Stimulated activated CD4-positive, alpha-beta T cell treated with anti-CD3 and anti-CD28 coated beads, Interleukin-12 subunit alpha, Interleukin-12 subunit beta, amount 100 ng/mL, for 48 hours (primary cell): ENCODE measurements at regions not wholly inside any gene's neighbourhood (a gene's known extent, or its start where the extent isn't known, plus 50 kb on each side); places are given as distances from the start of the nearest gene placed in this dataset.

Experiments
- DNase-seq, 3 donors: peaks; one replicate each; pipeline ENCODE4 v3.0.0-alpha.2; 2020; ENCODE audit warnings: low read depth in 2 of 3, low spot score in 1 of 3

DNA sequence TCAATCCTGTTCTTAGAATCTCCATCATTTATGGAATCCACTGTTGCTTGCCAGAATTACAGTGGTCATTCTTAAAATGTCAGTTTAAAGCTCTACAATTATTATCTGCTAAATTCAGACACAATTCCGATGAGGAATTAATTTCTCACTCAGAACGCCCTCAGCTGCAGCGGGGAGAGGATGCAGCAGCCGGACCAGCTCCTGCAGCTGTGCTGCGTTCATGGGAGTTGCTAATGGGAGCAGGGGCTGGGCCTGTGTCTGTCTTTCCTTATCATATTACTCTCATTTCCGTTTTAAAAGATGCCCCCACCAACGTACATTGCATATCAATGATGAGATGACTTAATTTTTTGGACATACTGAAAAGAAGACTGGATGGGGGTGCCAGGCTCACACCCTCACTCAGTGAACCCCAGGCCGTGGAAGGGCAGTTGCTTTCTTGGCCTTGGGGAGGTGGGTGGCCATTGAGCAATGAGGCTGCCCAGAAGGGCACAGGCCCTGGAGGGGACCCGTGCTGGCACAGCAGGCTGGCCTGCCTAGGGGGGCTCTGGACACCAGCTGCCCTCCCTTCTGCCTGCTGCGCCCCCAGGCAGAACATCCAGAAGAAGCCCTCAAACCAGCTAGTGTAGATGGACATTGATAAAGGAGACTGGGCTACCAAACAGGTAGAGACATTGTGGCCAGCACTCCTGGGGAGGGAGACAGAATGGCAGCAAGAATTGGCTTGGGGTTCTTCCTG lies 503.6 kb upstream of the MYT1L start:
- no peak for DNase-seq

- no peak for DNase-seq
These were observed 503.0 kb upstream of the MYT1L start for GRCh38 chr2:2834105-2834504.

- no peak for DNase-seq
These were observed 501.6 kb upstream of the MYT1L start for GRCh38 chr2:2832657-2833056.

- no peak for DNase-seq
These were observed 500.6 kb upstream of the MYT1L start for GRCh38 chr2:2831633-2832032.

DNA sequence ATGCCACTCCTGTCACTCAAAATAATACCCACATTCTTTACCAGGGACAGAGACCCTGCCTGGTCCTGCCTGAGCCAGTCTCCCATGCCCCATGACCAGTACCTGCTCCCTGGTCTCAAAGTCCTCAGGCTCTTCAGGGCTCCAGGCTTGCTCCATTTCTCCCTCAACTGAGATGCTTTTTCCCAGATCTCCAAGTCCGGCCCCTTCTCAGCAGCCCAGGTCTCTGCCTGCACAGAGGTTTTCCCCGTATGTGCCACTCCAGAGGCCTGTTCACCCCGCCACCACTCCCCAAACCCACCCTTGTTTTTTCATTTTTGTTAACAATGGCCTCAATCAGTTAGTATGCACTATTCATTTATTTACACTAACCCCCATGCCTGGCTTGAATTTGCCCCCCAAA lies 499.5 kb upstream of the MYT1L start:
- no peak for DNase-seq

DNA sequence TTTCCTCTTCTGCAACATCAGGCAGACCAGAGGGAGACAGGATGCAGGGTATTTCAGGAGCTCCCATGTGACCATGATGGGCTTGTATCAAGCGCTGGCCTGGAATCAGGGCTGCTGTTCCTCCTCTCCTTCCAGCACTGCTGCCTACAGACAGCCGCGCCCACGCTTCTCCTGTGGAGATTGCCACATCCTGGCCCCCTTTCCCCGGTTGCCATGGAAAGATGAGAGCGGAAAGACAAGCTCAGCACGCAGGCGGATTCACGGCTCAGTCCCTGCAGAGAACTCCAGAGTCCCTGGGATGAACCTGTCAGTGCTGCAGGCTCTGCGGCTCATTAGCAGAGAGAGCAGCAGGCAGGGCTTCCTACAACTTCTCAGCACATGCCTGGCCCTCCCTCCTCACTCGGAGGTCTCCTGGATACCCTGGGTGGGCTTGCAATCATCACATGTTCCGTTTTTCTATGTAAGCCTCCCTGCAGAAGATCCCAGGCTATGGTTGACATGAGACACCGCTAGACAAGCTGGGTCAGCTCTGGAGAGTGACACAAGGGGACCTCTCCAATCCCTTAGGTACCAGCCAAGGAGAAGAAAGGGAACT lies 497.8 kb upstream of the MYT1L start:
- DNase-seq: no peak

DNA sequence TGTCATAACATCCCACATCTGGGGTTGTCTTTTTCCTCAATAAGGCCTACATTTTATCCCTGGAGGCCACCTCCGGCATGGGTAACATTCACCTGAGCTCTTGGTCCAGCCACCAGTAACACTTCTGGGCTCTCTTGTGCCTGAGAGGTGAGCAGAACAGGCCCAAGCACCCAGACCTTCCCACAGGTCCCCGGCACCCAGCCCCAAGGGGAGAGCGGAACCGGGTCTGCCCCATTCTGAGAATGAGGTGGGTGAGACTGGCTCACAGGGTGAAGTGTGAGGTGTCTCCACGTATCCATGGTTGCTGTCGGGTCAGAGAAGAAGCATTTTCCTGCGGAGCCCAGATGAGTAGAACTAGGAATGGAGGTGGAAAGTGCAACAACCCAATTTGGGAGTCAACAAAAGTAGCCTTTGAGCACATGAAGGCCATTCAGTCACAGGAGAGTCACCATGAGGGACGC lies 496.7 kb upstream of the MYT1L start:
- no peak for DNase-seq

GRCh38 chr2:2827046-2827636 lies 496.1 kb upstream of the MYT1L start:
- DNase-seq: no peak

- no peak for DNase-seq
These were observed 495.5 kb upstream of the MYT1L start for GRCh38 chr2:2826621-2827020.

- no peak for DNase-seq
These were observed 495.1 kb upstream of the MYT1L start for GRCh38 chr2:2826209-2826551.

GRCh38 chr2:2825516-2826208 lies 494.6 kb upstream of the MYT1L start:
- DNase-seq: no peak

GRCh38 chr2:2825062-2825461 lies 494.0 kb upstream of the MYT1L start:
- no peak for DNase-seq

- DNase-seq: no peak
These were observed 493.5 kb upstream of the MYT1L start for GRCh38 chr2:2824588-2824987.

DNA sequence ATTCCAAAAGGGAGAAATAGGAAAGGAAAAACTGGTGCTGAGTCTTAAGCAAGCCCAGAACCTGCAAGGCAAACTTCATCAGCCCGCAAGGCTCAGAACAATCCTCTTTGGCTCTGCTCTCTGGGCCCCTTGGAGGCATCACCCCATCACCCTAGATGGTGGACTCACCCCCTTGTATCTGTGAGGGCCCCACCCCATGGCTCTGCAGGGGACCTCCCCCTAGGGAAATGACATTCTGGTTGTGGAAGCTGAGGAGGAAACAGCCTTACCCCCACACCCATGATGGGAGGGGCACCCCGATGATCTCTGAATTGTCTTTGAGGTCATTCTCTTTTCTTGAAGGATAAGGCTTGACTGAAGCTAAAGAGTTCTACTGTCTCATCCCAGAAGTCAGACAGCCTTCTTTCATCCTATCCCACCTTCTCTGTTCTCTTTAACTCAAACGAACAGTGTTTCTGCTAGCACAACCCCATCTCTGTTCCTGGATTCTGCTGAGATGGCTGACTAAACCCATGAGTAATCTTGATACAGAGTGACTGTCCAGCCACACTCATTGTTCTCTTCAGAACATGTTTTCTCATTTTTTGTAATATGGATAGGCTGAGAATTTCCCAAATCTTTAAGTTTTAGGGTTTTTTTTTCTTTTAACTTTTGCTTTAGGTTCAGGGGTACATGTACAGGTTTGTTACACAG lies 492.1 kb upstream of the MYT1L start:
- DNase-seq: no peak

DNA sequence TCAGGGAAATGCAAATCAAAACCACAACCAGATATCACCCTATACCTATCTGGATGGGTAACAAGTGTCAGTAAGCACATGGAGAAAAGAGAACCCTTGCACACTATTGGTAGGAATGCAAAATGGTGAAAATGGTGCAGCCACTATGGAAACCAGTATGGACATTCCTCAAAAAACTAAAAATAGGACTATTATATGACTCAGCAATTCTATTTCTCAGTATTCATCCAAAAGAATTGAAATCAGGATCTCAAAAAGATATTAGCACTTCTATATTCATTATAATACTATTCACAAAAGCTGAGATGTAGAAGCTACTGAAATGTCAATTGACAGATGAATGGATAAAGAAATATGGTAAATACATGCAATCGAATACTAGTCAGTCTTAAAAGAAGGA lies 491.1 kb upstream of the MYT1L start:
- no peak for DNase-seq

GRCh38 chr2:2812648-2813047 lies 481.6 kb upstream of the MYT1L start:
- no peak for DNase-seq

DNA sequence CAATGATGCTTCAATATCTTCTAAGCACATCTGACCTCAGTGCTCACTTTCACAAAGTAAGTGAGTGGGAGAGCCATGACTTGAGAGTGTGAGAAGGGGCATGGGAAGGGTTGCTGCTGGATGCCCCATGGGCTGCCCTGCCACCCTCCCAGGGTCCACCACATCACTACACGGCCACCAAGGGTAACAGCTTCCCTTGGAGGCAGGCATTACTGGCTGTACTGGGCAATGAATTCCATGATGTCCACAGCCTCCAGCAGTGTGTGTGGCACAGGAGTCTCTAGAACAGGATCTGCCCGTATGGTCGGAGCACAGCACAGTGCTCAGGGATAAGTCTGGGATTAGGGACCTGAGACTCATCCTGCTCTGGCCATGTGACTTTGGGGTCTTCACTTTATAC lies 481.0 kb upstream of the MYT1L start:
- DNase-seq: no peak

DNA sequence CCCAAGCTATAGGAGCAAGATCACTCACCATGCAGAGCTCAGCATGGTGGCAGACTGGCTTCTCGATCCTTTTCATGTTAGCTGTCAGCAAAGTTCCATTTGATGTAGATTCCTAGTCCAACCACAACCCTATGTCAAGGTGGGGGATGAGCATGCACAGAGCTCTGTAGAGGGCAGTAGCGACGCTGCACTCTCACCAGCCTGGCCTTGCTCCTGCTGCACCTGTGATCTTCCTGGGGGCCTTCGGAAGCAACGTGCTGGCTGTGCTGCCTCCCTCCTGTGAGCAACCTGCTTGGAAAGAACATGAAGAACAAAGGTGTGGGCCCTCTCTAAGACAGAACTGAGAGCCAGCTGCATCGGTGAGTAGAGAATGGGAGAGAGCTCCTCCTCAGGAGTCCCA lies 479.4 kb upstream of the MYT1L start:
- DNase-seq: no peak

DNA sequence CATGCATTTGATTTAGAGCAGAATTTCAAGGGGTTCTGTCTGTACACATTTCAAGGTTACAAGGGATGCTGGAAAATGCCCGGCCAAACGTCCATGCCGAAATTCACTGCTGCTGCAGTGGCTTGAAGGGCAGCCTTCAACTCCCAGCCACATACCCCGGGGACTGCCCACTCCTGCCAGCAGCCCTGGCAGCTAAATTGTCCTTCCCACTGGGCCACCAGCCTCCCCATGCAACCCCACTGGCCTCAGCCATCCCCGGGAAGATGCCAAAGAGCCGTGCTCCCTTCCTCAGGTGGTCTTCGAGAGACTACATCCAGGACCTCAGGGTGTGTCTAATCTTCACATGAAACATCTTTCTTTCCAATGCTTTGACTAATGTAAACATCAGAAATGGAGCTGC lies 478.7 kb upstream of the MYT1L start:
- no peak for DNase-seq

DNA sequence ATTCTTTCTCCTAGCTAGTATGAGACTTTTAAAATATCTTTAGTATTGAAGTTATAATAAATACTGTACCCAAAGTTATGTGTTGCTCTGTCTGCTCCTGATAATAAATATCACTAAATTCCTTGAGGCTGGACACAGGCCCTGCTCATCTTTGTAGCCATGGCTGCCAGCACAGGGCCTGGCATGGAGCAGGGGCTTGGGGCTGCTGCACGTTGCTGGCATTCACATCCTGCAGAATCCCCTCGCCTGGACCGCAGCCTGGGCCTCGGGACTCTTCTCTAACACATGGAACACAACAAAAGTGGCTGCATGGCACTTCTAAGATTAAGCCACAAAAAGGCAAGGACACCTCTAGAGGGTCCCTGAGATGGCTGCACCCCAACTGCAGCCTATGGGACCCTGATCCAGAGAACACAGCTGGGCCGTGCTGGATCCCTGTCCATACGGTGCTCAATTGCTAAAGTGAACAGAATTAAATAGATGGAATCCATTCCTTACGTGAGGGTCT lies 477.5 kb upstream of the MYT1L start:
- no peak for DNase-seq

- no peak for DNase-seq
These were observed 475.6 kb upstream of the MYT1L start for GRCh38 chr2:2806711-2807110.
